ENCODE measurements at regions not wholly inside any gene's neighbourhood (a gene's known extent, or its start where the extent isn't known, plus 50 kb on each side); places are given as distances from the start of the nearest gene placed in this dataset.

DNA sequence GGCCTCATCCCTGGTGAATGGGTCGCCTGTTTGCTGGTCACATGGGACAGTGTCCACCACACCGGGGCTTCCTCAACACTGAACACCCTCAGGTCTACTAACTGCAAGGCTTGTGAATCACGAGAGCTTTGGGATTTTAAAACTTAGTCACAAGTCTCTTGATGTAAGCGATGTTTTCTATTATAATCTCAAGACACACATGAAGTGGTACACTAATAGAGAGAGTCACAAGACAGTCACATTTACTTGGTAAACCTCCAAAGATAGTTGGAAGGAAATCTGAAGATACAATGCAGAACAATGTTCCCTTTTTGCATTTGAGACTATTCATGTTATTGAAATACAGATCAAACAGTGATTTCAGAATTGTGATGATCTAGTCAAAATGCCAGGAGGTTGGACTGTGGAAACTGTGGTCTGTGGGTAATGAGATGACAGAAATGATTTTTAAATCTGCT lies 233.1 kb upstream of the KLF6 start:
- Mint-ChIP-seq H3K9me3 (no peaks in the 10 kb centered on the region), H3K4me3 (no peak overlapping the region), H3K36me3 (ENCODE audit: low read depth) (no peaks in the 10 kb centered on the region), H3K27ac (no peak overlapping the region), H3K4me1 (ENCODE audit: low read depth) (peaks cover 7% of the 10 kb centered on the region), H3K27me3 (ENCODE audit: insufficient read depth) (no peaks in the 10 kb centered on the region)
- TF ChIP-seq, protein P1, sequence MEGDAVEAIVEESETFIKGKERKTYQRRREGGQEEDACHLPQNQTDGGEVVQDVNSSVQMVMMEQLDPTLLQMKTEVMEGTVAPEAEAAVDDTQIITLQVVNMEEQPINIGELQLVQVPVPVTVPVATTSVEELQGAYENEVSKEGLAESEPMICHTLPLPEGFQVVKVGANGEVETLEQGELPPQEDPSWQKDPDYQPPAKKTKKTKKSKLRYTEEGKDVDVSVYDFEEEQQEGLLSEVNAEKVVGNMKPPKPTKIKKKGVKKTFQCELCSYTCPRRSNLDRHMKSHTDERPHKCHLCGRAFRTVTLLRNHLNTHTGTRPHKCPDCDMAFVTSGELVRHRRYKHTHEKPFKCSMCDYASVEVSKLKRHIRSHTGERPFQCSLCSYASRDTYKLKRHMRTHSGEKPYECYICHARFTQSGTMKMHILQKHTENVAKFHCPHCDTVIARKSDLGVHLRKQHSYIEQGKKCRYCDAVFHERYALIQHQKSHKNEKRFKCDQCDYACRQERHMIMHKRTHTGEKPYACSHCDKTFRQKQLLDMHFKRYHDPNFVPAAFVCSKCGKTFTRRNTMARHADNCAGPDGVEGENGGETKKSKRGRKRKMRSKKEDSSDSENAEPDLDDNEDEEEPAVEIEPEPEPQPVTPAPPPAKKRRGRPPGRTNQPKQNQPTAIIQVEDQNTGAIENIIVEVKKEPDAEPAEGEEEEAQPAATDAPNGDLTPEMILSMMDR (IDR thresholded peaks at IDR 0.05): no peak
- no peak for DNase-seq

DNA sequence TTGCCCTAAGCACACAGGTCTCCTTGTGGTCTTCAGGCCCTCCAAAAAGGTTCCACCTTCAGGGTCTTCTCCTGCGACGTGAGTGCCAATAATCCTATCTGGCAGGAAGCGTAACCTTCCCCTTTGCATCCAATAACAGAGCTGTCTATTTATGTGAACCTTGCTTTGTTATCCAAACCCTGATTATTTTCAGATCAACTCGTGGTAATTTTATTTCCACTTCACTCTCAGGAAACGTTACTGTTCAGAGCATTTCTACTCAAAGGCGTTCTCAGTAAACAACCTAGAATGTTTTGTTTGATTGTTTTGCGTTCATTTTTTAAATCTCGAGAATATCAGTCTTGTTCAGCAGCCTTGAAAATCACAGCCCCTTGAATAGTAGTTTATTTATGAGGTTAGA lies 232.3 kb upstream of the KLF6 start:
- H3K27ac Mint-ChIP-seq: no peak overlapping the region
- H3K4me1 Mint-ChIP-seq (ENCODE audit: low read depth): peaks cover 7% of the 10 kb centered on the region
- H3K27me3 Mint-ChIP-seq (ENCODE audit: insufficient read depth): no peaks in the 10 kb centered on the region
- H3K4me3 Mint-ChIP-seq: no peak overlapping the region
- no peak for DNase-seq
- H3K9me3 Mint-ChIP-seq: no peaks in the 10 kb centered on the region
- TF ChIP-seq, protein P1 (IDR thresholded peaks at IDR 0.05): no peak
- no peaks in the 10 kb centered on the region for H3K36me3 Mint-ChIP-seq (ENCODE audit: low read depth)

DNA sequence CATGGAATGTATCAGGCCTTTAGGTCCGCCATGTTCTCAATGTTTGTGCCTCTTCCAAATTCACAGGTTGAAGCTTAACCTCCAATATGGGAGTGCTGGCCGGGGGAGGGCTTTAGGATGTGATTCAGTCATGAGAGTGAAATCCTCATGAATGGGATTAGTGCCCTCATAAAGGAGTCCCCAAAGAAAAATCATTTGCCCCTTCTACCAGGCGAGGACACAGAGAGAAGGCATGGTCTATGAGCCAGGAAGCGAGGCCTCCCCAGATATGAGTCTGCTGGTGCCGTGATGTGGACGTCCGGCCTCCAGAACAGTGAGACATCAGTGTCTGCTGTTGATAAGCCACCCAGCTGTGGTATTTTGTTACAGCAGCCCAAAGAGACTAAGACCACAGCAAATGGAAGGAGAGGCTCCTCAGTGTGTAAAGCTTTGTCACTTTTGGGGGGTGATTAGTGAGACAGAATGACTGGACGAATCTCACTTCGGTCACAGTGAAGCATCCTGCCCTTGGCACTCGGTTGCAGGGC lies 231.3 kb upstream of the KLF6 start:
- Mint-ChIP-seq H3K27ac (no peak overlapping the region), H3K36me3 (ENCODE audit: low read depth) (no peaks in the 10 kb centered on the region), H3K4me3 (no peak overlapping the region), H3K27me3 (ENCODE audit: insufficient read depth) (no peaks in the 10 kb centered on the region), H3K4me1 (ENCODE audit: low read depth) (peaks cover 7% of the 10 kb centered on the region), H3K9me3 (no peaks in the 10 kb centered on the region)
- DNase-seq: no peak
- TF ChIP-seq, protein P1 (IDR thresholded peaks at IDR 0.05): no peak

DNA sequence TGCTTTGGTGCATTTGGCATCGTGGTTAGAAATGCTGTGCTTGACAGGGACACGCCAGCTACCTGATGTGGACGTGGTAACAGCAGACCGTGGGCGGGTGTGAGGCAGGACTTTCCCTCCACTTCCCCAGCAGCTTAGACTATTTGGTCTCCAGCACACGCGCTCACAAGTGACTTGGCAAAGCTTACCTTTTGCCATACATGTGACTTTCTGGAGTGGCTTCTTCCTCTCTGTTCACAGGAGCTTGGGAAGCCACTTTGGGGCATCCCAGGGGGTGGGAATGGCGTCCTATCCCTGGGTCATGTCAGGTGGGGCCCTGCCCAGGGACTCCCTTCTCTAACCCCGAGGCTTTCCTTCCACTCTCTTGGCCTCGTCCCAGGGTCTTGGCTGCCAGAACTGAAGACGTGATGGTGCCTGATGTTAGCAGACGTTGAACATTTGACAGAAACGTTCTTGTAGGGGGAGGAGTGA lies 228.7 kb upstream of the KLF6 start:
- no peaks in the 10 kb centered on the region for H3K27me3 Mint-ChIP-seq (ENCODE audit: insufficient read depth)
- TF ChIP-seq, protein P1 (IDR thresholded peaks at IDR 0.05): no peak
- no peaks in the 10 kb centered on the region for H3K9me3 Mint-ChIP-seq
- no peak overlapping the region for H3K4me3 Mint-ChIP-seq
- DNase-seq: no peak
- no peaks in the 10 kb centered on the region for H3K36me3 Mint-ChIP-seq (ENCODE audit: low read depth)
- H3K27ac Mint-ChIP-seq: no peak overlapping the region; the same call in 1 of the 2 replicates
- peaks cover 18% of the 10 kb centered on the region for H3K4me1 Mint-ChIP-seq (ENCODE audit: low read depth)

DNA sequence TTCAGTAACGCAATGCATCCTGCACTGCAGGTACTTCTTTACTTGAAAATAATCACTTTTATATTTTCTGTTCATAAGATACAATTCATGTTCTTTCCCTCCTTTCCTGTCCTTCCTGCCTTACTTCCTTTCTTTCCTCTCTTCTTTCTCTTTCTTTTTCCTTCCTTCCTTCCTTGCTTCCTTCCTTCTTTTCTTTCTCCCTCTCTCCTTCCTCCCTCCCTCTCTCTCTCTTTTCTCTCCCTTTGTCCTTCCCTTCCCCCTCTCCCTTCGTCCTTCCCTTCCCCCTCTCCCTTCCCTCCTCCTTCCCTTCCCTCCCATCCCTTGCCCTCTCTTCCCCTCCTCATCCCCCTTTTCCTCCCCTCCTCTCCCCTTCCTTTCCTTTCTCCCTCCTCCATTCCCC lies 227.8 kb upstream of the KLF6 start:
- H3K9me3 Mint-ChIP-seq: no peaks in the 10 kb centered on the region
- peaks cover 26% of the 10 kb centered on the region for H3K4me1 Mint-ChIP-seq (ENCODE audit: low read depth)
- TF ChIP-seq, protein P1 (IDR thresholded peaks at IDR 0.05): no peak
- no peak for DNase-seq
- no peaks in the 10 kb centered on the region for H3K27me3 Mint-ChIP-seq (ENCODE audit: insufficient read depth)
- H3K27ac Mint-ChIP-seq: no peak overlapping the region
- no peaks in the 10 kb centered on the region for H3K36me3 Mint-ChIP-seq (ENCODE audit: low read depth)
- H3K4me3 Mint-ChIP-seq: no peak overlapping the region

All from HFFc6 (cell line).